ENCODE measurements at regions not wholly inside any gene's neighbourhood (a gene's known extent, or its start where the extent isn't known, plus 50 kb on each side); places are given as distances from the start of the nearest gene placed in this dataset.

GRCh38 chrX:15173411-15173810 lies 96.5 kb downstream of the ASB9 start:
- TF ChIP-seq POLR2A (IDR thresholded peaks at IDR 0.05): no peak
- TF ChIP-seq CTCF (IDR thresholded peaks at IDR 0.05): no peak
